ENCODE measurements at regions not wholly inside any gene's neighbourhood (a gene's known extent, or its start where the extent isn't known, plus 50 kb on each side); places are given as distances from the start of the nearest gene placed in this dataset.
"Not testable (repeated sequence)": the region's sequence is repeated elsewhere in the genome, so short reads cannot be mapped to it uniquely, and the experiment has no call there.

DNA sequence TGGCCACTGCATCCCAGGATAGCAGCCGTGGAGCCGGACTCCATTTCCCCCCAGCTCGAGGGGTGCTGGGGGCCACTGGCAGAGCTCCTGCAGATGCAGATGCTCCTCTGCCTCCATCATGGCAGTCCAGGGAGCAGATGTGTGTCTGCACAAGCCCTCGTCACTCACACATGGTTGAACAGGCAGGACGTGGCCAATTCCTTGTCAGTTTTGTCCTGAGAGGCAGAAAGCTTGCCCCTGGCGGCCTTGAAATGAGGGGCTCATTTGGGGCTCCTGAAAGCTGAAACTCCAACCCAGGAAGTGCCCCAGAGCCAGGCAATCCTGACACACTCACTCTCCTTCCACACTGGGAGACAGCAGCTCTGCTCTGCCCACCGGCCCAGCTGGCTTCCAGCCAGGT, 100.9 kb upstream of the C14orf180 start:
- H3K4me3 ChIP-seq (ENCODE audit: low read depth, low read length), result no peak overlapping the region
- no peak for DNase-seq (ENCODE audit: low read depth)
- TF ChIP-seq, protein P1, sequence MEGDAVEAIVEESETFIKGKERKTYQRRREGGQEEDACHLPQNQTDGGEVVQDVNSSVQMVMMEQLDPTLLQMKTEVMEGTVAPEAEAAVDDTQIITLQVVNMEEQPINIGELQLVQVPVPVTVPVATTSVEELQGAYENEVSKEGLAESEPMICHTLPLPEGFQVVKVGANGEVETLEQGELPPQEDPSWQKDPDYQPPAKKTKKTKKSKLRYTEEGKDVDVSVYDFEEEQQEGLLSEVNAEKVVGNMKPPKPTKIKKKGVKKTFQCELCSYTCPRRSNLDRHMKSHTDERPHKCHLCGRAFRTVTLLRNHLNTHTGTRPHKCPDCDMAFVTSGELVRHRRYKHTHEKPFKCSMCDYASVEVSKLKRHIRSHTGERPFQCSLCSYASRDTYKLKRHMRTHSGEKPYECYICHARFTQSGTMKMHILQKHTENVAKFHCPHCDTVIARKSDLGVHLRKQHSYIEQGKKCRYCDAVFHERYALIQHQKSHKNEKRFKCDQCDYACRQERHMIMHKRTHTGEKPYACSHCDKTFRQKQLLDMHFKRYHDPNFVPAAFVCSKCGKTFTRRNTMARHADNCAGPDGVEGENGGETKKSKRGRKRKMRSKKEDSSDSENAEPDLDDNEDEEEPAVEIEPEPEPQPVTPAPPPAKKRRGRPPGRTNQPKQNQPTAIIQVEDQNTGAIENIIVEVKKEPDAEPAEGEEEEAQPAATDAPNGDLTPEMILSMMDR (IDR thresholded peaks at IDR 0.05; ENCODE audit: low read depth, low read length, missing control alignments), result no peak

DNA sequence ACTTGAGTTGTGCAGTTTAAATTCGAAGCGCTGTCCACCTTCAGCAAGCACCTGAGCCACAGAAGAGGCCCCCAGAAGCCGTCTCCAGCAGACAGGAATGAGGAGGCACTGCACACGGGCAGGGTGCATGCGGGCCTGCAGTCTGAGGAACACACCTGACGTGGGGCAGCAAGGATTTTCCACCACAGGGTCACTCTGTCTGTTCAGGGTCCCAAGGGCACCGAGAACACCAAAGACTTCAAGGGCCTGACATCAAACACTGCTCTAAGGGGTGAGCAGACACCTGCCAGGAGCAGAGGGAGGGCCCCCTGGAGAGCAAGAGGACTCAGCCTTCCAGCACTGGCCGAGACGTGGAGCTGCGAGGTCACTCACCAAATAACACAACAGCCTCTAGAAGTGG, 99.7 kb upstream of the C14orf180 start:
- TF ChIP-seq, protein P1 (IDR thresholded peaks at IDR 0.05; ENCODE audit: low read depth, low read length, missing control alignments), result no peak
- no peak overlapping the region for H3K4me3 ChIP-seq (ENCODE audit: low read depth, low read length)
- DNase-seq (ENCODE audit: low read depth), result no peak

DNA sequence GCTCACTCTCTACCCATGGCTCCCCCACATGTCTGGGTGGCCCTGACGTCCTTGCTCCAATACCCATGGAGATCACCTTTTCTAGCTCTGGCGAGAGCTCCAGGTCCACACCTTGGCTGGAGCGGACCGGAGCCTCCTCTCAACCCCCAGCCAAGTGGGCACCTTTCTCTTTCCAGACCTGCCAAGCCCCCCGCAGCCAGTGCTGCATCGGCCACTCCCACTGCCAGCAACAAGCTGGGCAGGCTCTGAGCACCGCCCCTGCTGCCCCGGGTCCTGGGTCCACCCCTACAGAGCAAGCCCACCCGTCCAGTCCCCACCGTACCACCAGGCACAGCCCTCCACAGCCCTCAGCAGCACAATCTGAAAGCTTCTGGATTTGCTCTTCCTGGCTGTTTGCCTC, 98.2 kb upstream of the C14orf180 start:
- TF ChIP-seq, protein P1 (IDR thresholded peaks at IDR 0.05; ENCODE audit: low read depth, low read length, missing control alignments), result no peak
- DNase-seq (ENCODE audit: low read depth), result no peak
- no peak overlapping the region for H3K4me3 ChIP-seq (ENCODE audit: low read depth, low read length)

DNA sequence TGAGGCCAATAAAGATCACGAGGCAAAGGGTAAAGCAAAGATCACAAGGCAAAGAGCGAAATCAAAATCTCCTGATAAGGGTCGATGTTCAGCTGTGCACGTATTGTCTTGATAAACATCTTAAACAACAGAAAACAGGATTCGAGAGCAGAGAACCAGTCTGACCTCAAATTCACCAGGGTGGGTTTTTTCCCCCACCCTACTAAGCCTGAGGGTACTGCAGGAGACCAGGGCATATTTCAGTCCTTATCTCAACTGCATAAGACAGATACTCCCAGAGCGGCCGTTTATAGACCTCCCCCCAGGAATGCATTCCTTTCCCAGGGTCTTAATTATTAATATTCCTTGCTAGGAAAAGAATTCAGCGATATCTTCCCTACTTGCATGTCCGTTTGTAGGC, 97.5 kb upstream of the C14orf180 start:
- not testable (repeated sequence) for DNase-seq (ENCODE audit: low read depth); H3K4me3 ChIP-seq (ENCODE audit: low read depth, low read length)

DNA sequence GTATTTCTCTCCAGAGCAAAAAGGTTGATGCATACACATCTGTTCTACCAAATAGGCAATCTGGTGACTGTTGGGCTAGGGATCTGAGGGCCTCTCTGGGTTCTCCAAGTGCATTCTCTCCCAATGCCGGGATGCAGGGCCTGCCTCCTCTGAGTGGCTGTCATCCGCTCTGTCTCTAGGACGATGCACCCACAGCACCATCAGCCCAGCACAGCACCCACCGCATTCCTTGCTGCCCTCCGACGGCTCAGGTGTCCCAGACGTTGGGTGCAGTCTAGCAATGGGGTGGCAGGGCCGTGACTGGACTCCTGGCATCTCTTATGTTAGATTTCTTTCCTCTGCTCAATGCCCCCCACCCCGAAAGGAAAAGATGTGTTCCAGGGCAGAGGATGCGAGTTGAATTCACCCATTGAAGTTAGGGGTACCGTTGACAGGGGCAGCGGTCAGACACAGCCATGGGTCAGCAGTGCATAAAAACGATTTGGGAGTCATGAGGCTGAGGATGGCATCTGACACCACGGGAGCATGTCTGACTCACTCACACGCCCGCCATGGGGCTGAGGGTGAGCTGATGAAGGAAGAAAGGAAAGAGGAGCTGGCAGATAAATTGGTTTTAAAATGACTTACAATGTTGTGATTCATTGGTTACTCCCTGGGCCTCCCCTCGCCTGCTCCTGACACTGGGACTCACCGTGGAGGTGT, 93.2 kb upstream of the C14orf180 start:
- TF ChIP-seq, protein P1 (IDR thresholded peaks at IDR 0.05; ENCODE audit: low read depth, low read length, missing control alignments), result no peak
- no peak for DNase-seq (ENCODE audit: low read depth)
- H3K4me3 ChIP-seq (ENCODE audit: low read depth, low read length), result no peak overlapping the region

DNA sequence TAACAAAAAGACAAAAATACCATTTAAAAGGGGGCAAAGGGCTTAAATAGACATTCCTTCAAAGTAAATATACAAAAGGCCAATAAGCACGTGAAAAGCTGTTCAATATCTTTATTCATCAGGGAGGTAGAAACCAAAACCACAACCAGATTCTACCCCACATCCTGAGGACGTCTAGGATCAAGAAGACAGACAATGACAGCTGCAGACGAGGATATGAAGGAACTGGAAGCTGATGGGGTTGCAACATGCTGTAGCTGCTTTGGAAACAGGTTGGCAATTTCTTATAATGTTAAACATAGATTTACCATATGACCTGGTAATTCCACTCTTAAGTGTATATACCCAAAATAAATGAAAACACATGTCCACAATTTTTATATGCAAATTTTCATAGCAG, 85.1 kb upstream of the C14orf180 start:
- DNase-seq (ENCODE audit: low read depth), result no peak
- no peak overlapping the region for H3K4me3 ChIP-seq (ENCODE audit: low read depth, low read length)
- TF ChIP-seq, protein P1 (IDR thresholded peaks at IDR 0.05; ENCODE audit: low read depth, low read length, missing control alignments), result no peak

DNA sequence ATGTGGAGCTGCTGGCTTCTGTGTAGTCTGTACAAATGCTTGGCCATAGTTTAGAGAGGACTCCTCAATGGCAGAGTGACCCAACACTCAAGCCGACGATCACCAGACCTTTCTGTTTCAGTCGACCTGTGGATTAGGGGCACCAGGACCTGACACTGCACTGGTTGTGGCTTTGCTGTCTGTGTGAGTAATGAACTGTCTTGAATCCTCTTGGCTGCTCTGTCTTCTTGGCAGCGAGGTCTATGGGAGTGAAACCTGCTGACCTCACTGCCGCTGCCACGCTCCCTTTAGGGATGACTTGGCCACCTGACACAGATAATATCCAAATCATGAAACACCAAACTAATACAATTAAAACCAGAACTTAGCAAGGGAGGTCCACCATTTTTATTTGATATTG, 83.5 kb upstream of the C14orf180 start:
- H3K4me3 ChIP-seq (ENCODE audit: low read depth, low read length), result no peak overlapping the region
- no peak for DNase-seq (ENCODE audit: low read depth)
- TF ChIP-seq, protein P1 (IDR thresholded peaks at IDR 0.05; ENCODE audit: low read depth, low read length, missing control alignments), result no peak

Data from GM12864 (cell line).